Uterus (tissue), 2 donors: ENCODE measurements at regions not wholly inside any gene's neighbourhood (a gene's known extent, or its start where the extent isn't known, plus 50 kb on each side); places are given as distances from the start of the nearest gene placed in this dataset.

ENCODE experiments used
- POLR2A ChIP-seq, 2 donors: fragments of 450-650 bp; IDR thresholded peaks; one replicate each; pipeline ENCODE4 v1.6.1; 2016; ENCODE audit warnings: antibody characterized with exemption in 2 of 2, mild to moderate bottlenecking in 1 of 2, moderate library complexity in 1 of 2
- TF ChIP-seq, protein P1 (sequence below), 4 experiments: fragments of 200-600 bp in 2 of 4; fragments of 450-650 bp in 2 of 4; sonication (generic) in 2 of 4; IDR thresholded peaks; one replicate each; pipeline ENCODE4 v1.5.1; 2016 to 2019; ENCODE audit warnings: antibody characterized with exemption in 4 of 4, mild to moderate bottlenecking in 2 of 4, moderate library complexity in 1 of 4

DNA sequence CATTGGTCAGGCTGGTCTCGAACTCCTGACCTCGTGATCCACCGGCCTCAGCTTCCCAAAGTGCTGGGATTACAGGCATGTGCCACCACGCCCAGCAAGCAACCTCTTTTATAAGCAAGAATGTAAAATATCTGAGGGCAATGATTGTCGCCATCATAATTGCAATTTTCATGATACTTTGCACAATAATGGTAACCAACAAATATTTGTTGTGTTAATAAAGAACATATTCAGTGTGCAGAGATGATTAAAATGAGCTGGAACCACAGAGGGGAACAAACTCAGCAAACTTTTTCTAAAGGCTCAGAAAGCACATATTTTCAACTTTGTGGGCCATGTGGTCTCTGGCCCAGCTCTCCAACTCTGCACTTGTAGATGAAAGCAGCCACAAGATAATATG lies 115.2 kb upstream of the SIX2 start:
- TF ChIP-seq, protein P1, sequence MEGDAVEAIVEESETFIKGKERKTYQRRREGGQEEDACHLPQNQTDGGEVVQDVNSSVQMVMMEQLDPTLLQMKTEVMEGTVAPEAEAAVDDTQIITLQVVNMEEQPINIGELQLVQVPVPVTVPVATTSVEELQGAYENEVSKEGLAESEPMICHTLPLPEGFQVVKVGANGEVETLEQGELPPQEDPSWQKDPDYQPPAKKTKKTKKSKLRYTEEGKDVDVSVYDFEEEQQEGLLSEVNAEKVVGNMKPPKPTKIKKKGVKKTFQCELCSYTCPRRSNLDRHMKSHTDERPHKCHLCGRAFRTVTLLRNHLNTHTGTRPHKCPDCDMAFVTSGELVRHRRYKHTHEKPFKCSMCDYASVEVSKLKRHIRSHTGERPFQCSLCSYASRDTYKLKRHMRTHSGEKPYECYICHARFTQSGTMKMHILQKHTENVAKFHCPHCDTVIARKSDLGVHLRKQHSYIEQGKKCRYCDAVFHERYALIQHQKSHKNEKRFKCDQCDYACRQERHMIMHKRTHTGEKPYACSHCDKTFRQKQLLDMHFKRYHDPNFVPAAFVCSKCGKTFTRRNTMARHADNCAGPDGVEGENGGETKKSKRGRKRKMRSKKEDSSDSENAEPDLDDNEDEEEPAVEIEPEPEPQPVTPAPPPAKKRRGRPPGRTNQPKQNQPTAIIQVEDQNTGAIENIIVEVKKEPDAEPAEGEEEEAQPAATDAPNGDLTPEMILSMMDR (IDR thresholded peaks at IDR 0.05): no peak
- TF ChIP-seq POLR2A (IDR thresholded peaks at IDR 0.05): no peak
